Lower leg skin (tissue), 4 donors: ENCODE measurements at regions not wholly inside any gene's neighbourhood (a gene's known extent, or its start where the extent isn't known, plus 50 kb on each side); places are given as distances from the start of the nearest gene placed in this dataset.

Experiments
- DNase-seq, 2 donors: peaks; one replicate each; pipeline ENCODE4 v3.0.0-alpha.2; 2019; ENCODE audit warnings: low spot score in 2 of 2
- H3K4me3 ChIP-seq: fragments of 200-600 bp; sonication (generic); 2 replicates; pipeline ENCODE4 v1.5.1; 2017; ENCODE audit warnings: mild to moderate bottlenecking, low read depth; ENCODE audit not compliant: poor library complexity, severe bottlenecking
- CTCF ChIP-seq, 3 donors: fragments of 450-650 bp; IDR thresholded peaks; one replicate each; pipeline ENCODE4 v1.5.1; 2016; ENCODE audit warnings: antibody characterized with exemption in 3 of 3, mild to moderate bottlenecking in 3 of 3, moderate library complexity in 2 of 3
- POLR2A ChIP-seq, 2 donors: fragments of 450-650 bp; IDR thresholded peaks; one replicate each; pipeline ENCODE4 v1.6.1; 2016 to 2017; ENCODE audit warnings: antibody characterized with exemption in 2 of 2, mild to moderate bottlenecking in 1 of 2, moderate library complexity in 1 of 2
- WGBS, 2 donors: methylation state at CpG; one replicate each; pipeline ENCODE4 v1.1.5; 2018; 5-methylcytosine and 5-hydroxymethylcytosine counted together
- intact Hi-C: fragments of 100-400 bp; cut with DNase I; formaldehyde crosslinking; loops from one replicate; pipeline ENCODE4 v1.15.0; 2023; ENCODE audit warnings: low total_unique reads

GRCh38 chr18:40415821-40416220 is 1539.2 kb upstream of the PIK3C3 start:
- 42 to 62% methylated on average over 3 of the region's 3 CpGs for WGBS, 2 donors
- no peak overlapping the region for H3K4me3 ChIP-seq
- DNase-seq: no peak
- TF ChIP-seq POLR2A (IDR thresholded peaks at IDR 0.05): no peak
- TF ChIP-seq CTCF (IDR thresholded peaks at IDR 0.05): no peak
- intact Hi-C loops: no loop called here

GRCh38 chr18:40415176-40415791 is 1539.8 kb upstream of the PIK3C3 start:
- no peak for DNase-seq
- TF ChIP-seq CTCF (IDR thresholded peaks at IDR 0.05): no peak
- TF ChIP-seq POLR2A (IDR thresholded peaks at IDR 0.05): no peak
- H3K4me3 ChIP-seq: no peak overlapping the region
- WGBS, 2 donors: 65 to 76% methylated on average over 3 of the region's 3 CpGs
- intact Hi-C loops: no loop called here

GRCh38 chr18:40414155-40414754 is 1540.8 kb upstream of the PIK3C3 start:
- WGBS, 2 donors: 41 to 44% methylated on average over 5 of the region's 5 CpGs
- DNase-seq: no peak
- TF ChIP-seq CTCF (IDR thresholded peaks at IDR 0.05): no peak
- no peak for TF ChIP-seq POLR2A (IDR thresholded peaks at IDR 0.05)
- H3K4me3 ChIP-seq: no peak overlapping the region
- intact Hi-C loops: no loop called here

- no peak overlapping the region for H3K4me3 ChIP-seq
- no peak for DNase-seq
- intact Hi-C loops: no loop called here
- no peak for TF ChIP-seq CTCF (IDR thresholded peaks at IDR 0.05)
- no peak for TF ChIP-seq POLR2A (IDR thresholded peaks at IDR 0.05)
- WGBS, 2 donors: 39 to 41% methylated on average over 3 of the region's 3 CpGs
Measured at GRCh38 chr18:40413160-40413559, 1541.9 kb upstream of the PIK3C3 start.

GRCh38 chr18:40412410-40412809 is 1542.6 kb upstream of the PIK3C3 start:
- 72 to 80% methylated on average over 3 of the region's 3 CpGs for WGBS, 2 donors
- DNase-seq: no peak
- TF ChIP-seq CTCF (IDR thresholded peaks at IDR 0.05) (no peak), POLR2A (IDR thresholded peaks at IDR 0.05) (no peak)
- H3K4me3 ChIP-seq: no peak overlapping the region
- intact Hi-C loops: no loop called here

GRCh38 chr18:40407909-40408308 is 1547.1 kb upstream of the PIK3C3 start:
- intact Hi-C loops: no loop called here
- TF ChIP-seq POLR2A (IDR thresholded peaks at IDR 0.05) (no peak), CTCF (IDR thresholded peaks at IDR 0.05) (no peak)
- H3K4me3 ChIP-seq: no peak overlapping the region
- 25 to 26% methylated on average over 3 of the region's 3 CpGs for WGBS, 2 donors
- DNase-seq: no peak
